Muscle of leg (tissue), 3 donors: ENCODE measurements at regions not wholly inside any gene's neighbourhood (a gene's known extent, or its start where the extent isn't known, plus 50 kb on each side); places are given as distances from the start of the nearest gene placed in this dataset.

Source experiments
- DNase-seq: peaks from one replicate; pipeline ENCODE4 v3.0.0; 2013
- H3K27ac ChIP-seq: one replicate; pipeline ENCODE4 v1.5.1; 2013; ENCODE audit warnings: mild to moderate bottlenecking, low read length, control low read depth
- H3K27me3 ChIP-seq: one replicate; pipeline ENCODE4 v1.6.1; 2013; ENCODE audit warnings: low read length; ENCODE audit not compliant: control insufficient read depth, insufficient read depth
- H3K36me3 ChIP-seq: one replicate; pipeline ENCODE4 v1.6.1; 2013; ENCODE audit warnings: low read length; ENCODE audit not compliant: control insufficient read depth, insufficient read depth
- H3K4me1 ChIP-seq: one replicate; pipeline ENCODE4 v1.6.1; 2013; ENCODE audit warnings: low read length; ENCODE audit not compliant: control insufficient read depth, insufficient read depth
- H3K4me3 ChIP-seq: one replicate; pipeline ENCODE4 v1.5.1; 2013; ENCODE audit warnings: low read length, control low read depth
- H3K9me3 ChIP-seq: replicated peaks from 2 replicates; pipeline ENCODE4 v1.6.1; 2013; ENCODE audit warnings: low read depth, low read length; ENCODE audit not compliant: control insufficient read depth
- WGBS: methylation state at CpG from one replicate; pipeline ENCODE4 v1.1.5; 2013; ENCODE audit warnings: missing lambda C conversion rate; ENCODE audit not compliant: insufficient coverage; 5-methylcytosine and 5-hydroxymethylcytosine counted together

GRCh38 chr20:43803276-43803675 is 76.5 kb upstream of the GTSF1L start:
- H3K36me3 ChIP-seq: no peaks in the 10 kb centered on the region

DNA sequence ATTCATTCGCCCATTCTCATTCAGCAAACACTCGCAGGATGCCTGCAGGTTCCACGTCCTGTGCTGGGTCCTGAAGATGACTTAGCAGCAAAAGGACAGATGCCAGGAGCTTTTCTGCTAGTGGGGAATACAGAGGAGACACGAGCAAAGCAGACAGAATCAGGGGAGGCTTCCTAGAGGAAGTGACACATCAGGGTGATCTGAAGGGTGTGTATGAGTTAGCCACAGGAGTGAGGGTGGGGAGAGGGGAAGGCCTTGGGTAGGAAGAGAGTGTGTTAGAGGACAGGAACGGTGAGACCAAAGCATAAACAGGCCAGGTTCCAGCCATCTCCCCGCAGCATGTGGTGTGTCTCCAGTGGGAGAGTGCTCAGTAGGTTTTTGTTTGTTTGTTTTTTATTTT is 73.4 kb upstream of the GTSF1L start:
- no peaks in the 10 kb centered on the region for H3K36me3 ChIP-seq
- H3K9me3 ChIP-seq: peaks cover 6% of the 10 kb centered on the region
- no peak for DNase-seq
- H3K4me1 ChIP-seq: no peaks in the 10 kb centered on the region
- H3K4me3 ChIP-seq: no peak overlapping the region
- 58% methylated on average over 4 of the region's 6 CpGs for WGBS
- H3K27me3 ChIP-seq: peaks cover 2% of the 10 kb centered on the region
- no peak overlapping the region for H3K27ac ChIP-seq

More at GRCh38 chr20:43803276-43803675, 76.5 kb upstream of the GTSF1L start:
- no peaks in the 10 kb centered on the region for H3K4me1 ChIP-seq
- H3K27me3 ChIP-seq: no peaks in the 10 kb centered on the region
- DNase-seq: no peak
- H3K27ac ChIP-seq: no peak overlapping the region
- peaks cover 6% of the 10 kb centered on the region for H3K9me3 ChIP-seq
- no peak overlapping the region for H3K4me3 ChIP-seq

- Histone ChIP-seq H3K36me3 (no peaks in the 10 kb centered on the region), H3K4me1 (no peaks in the 10 kb centered on the region), H3K4me3 (no peak overlapping the region), H3K27ac (no peak overlapping the region), H3K9me3 (peaks cover 6% of the 10 kb centered on the region), H3K27me3 (peaks cover 2% of the 10 kb centered on the region)
- DNase-seq: no peak
- WGBS: 81% methylated on average over 5 of the region's 5 CpGs
Measured at GRCh38 chr20:43799741-43800140, 72.9 kb upstream of the GTSF1L start.

DNA sequence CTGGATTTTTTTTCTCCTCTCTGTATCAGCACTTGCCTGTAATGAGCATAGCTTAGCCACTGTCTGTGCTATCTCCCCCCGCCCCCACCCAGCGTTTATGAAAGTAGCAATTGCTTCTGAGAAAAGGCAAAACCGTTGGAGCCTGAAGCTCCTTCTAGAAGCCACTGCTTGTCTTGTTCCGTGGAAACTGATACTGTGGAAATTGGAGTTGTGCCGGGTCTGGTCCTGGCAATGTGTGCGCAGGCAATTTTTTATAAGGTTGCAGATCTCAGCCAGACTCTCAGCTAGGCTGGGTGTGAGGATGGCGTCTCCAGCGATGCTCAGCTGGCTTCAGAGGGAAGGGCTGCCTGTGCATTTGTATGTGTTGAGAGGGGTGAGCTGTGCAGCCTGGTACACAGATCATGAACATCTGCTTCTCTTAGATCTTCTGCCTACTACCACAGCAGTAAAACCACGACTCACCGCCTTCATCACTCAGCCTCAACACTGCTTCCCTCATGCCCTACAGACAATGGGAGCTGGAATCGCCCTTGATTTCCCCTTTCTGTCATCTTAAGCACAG is 72.4 kb upstream of the GTSF1L start:
- H3K4me3 ChIP-seq: no peak overlapping the region
- 33% methylated on average over 6 of the region's 11 CpGs for WGBS
- DNase-seq: peak; percentile 15
- no peaks in the 10 kb centered on the region for H3K36me3 ChIP-seq
- H3K27ac ChIP-seq: no peak overlapping the region
- peaks cover 2% of the 10 kb centered on the region for H3K27me3 ChIP-seq
- H3K9me3 ChIP-seq: peaks cover 3% of the 10 kb centered on the region
- H3K4me1 ChIP-seq: no peaks in the 10 kb centered on the region

GRCh38 chr20:43798291-43799149 is 71.7 kb upstream of the GTSF1L start:
- Histone ChIP-seq H3K9me3 (peaks cover 2% of the 10 kb centered on the region), H3K27ac (no peak overlapping the region), H3K36me3 (no peaks in the 10 kb centered on the region), H3K4me1 (no peaks in the 10 kb centered on the region), H3K27me3 (peaks cover 2% of the 10 kb centered on the region), H3K4me3 (no peak overlapping the region)
- 41% methylated on average over 4 of the region's 7 CpGs for WGBS
- no peak for DNase-seq

- Histone ChIP-seq H3K36me3 (no peaks in the 10 kb centered on the region), H3K4me3 (no peak overlapping the region), H3K4me1 (no peaks in the 10 kb centered on the region), H3K9me3 (no peaks in the 10 kb centered on the region), H3K27ac (no peak overlapping the region), H3K27me3 (peaks cover 2% of the 10 kb centered on the region)
- no peak for DNase-seq
- no CpG with 5 or more reads among the region's 2 CpGs for WGBS
Measured at GRCh38 chr20:43794326-43794725, 67.5 kb upstream of the GTSF1L start.

- Histone ChIP-seq H3K27ac (no peak overlapping the region), H3K36me3 (no peaks in the 10 kb centered on the region), H3K4me3 (no peak overlapping the region), H3K4me1 (no peaks in the 10 kb centered on the region), H3K9me3 (no peaks in the 10 kb centered on the region), H3K27me3 (no peaks in the 10 kb centered on the region)
- DNase-seq: no peak
Measured at GRCh38 chr20:43789593-43789992, 62.8 kb upstream of the GTSF1L start.

DNA sequence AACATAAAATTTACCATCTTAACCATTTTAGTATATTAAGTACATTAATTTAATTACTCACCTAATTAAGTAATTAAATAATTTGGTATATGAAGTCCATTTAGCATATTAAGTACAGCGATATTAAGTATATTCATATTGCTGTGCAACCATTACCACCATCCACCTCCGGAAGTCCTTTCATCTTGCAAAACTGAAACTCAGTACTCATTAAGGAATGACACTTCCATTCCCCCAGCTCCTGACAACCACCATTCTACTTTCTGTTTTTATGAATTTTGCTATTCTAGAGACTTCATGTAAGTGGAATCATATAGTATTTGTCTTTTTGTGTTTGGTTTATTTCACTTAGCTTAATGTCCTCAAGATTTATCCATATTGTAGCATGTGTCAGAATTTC is 61.1 kb upstream of the GTSF1L start:
- Histone ChIP-seq H3K4me3 (no peak overlapping the region), H3K27me3 (no peaks in the 10 kb centered on the region), H3K36me3 (no peaks in the 10 kb centered on the region), H3K9me3 (no peaks in the 10 kb centered on the region), H3K27ac (no peak overlapping the region), H3K4me1 (no peaks in the 10 kb centered on the region)
- DNase-seq: no peak
- WGBS: no CpG with 5 or more reads among the region's 2 CpGs

GRCh38 chr20:43786885-43787284 is 60.1 kb upstream of the GTSF1L start:
- WGBS: 74% methylated on average over 4 of the region's 5 CpGs
- Histone ChIP-seq H3K9me3 (no peaks in the 10 kb centered on the region), H3K4me1 (no peaks in the 10 kb centered on the region), H3K27ac (no peak overlapping the region), H3K27me3 (no peaks in the 10 kb centered on the region), H3K36me3 (no peaks in the 10 kb centered on the region), H3K4me3 (no peak overlapping the region)
- no peak for DNase-seq

DNA sequence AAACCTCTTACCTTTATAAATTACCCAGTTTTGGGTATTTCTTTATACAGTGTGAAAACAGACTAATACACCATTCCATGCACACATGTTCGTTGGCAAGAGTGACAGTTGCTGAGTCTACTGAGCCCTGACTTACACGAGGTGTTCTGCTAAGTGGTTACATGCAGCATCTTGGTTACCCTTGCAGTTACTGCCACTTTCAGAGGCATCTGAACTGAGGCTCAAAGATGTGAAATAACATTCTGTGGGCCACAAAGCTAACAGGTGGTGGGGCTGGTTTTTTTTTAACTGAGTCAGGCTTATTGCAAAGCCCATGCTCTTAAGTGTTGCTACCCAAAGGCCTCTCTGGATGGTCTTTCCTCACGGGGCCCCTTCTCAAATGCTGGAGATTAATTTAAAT is 54.4 kb upstream of the GTSF1L start:
- Histone ChIP-seq H3K27ac (no peak overlapping the region), H3K27me3 (no peaks in the 10 kb centered on the region)
- WGBS: 73% methylated on average over 2 of the region's 3 CpGs

More for the DNA sequence above, 54.4 kb upstream of the GTSF1L start:
- Histone ChIP-seq H3K36me3 (no peaks in the 10 kb centered on the region), H3K4me1 (no peaks in the 10 kb centered on the region), H3K9me3 (peaks cover 4% of the 10 kb centered on the region), H3K4me3 (no peak overlapping the region)
- DNase-seq: no peak
